DMS79 (cell line): ENCODE measurements at regions not wholly inside any gene's neighbourhood (a gene's known extent, or its start where the extent isn't known, plus 50 kb on each side); places are given as distances from the start of the nearest gene placed in this dataset.
"Not testable (repeated sequence)": the region's sequence is repeated elsewhere in the genome, so short reads cannot be mapped to it uniquely, and the experiment has no call there.

ENCODE experiments used
- DNase-seq: peaks from one replicate; lab custom pipeline; 2025; lab: John Stamatoyannopoulos, UW

DNA sequence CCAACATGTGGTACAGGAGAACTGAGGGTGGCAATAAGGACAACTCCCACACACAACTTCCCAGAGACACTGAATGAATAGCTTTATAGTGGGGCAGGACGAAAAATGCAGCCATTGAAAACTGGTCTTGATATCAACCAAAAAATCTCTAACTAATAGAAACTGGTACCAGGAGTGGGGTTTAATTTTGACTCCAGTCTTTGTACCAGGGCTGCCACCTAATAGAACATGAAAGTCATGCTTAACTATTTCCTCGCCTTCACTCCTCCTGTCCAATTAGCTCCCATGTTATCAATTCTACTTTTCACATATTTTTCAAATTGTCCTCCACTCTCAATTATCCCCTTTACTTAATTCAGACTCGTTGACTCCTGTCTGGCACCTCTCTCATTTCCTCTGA, 192.0 kb upstream of the ERCC4 start:
- no peak for DNase-seq

DNA sequence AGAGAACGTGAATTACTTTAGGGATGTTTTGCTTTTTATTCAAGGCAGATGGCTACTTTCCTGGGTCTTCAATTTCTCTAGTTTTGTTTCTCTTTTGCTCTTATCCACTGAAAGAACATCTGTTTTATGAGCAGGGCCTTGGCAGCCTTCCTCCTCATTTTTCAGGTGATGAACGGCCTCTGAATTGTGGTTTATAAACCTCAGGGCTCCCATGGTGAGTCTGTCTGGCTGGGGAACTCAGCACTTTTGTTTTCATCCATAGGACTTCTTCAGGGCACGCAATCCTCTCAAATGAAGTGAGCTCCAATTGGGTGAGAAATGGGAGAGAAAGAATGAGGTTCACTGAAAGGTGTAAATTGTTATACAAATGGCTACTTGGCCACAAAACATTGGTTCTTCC, 186.4 kb upstream of the ERCC4 start:
- DNase-seq, result no peak

DNA sequence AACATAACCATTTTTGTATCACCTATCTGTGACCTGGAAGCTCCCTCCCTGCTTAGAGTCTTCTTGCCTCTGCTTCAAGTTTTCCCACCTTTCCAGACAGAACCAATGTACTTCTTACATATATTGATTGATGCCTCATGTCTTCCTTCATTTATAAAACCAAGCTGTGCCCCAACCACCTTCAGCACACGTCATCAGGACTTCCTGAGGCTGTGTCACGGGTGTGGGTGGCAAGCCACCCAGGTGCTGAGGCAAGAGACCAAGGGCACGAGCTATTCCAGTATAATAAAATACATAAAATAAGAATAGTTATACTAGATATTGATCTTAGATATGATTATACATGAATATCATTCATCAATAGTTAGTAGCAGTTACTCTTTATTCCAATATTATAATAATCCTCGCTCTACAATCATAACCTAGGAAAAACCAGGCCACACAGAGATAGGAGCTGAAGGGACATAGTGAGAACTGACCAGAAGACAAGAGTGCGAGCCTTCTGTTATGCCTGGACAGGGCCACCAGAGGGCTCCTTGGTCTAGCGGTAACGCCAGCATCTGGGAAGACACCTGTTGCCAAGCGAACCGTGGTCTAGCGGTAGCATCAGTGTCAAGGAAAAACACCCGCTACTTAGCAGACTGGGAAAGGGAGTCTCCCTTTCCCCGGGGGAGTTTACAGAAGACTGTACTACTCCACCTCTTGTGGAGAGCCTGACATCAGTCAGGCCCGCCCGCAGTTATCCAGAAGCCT, 180.2 kb upstream of the ERCC4 start:
- DNase-seq, result not testable (repeated sequence)

DNA sequence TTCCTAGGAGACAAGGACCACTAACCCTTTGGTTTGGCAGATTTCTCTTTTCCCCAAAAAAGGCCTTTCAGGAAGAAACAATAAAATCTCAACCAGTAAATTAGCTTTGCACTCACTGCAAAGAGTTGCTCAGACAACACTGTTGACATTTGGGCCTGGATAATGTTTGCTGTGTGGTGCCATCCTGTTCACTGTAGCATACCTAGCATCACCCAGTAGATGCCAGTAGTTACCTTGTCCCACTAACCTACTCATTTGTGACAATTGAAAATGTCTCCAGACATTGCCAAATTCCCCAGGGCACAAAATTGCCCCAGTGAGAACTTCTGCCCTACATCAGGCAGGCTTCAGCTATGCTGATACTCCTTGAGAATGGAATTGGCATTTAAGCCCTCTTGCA, 177.0 kb upstream of the ERCC4 start:
- DNase-seq, result no peak

DNA sequence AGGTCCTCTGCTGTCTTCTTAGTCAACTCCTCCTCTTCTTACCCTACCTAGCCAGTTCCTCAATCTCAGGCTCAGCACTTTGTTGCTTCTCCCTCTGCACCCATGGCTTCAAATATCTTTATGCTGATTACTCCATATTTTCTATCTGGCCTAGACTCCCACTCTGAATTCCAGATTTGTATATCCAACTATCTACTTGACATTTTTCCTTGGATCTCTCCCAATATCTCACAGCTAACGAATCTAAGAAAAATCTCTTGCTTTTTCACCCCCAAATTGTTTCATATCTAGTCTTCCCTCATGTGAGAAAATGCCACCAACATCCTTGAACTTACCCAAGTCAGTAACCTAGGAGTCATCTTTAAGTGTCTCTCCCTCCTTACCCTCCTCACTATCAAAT, 176.4 kb upstream of the ERCC4 start:
- DNase-seq, result no peak

DNA sequence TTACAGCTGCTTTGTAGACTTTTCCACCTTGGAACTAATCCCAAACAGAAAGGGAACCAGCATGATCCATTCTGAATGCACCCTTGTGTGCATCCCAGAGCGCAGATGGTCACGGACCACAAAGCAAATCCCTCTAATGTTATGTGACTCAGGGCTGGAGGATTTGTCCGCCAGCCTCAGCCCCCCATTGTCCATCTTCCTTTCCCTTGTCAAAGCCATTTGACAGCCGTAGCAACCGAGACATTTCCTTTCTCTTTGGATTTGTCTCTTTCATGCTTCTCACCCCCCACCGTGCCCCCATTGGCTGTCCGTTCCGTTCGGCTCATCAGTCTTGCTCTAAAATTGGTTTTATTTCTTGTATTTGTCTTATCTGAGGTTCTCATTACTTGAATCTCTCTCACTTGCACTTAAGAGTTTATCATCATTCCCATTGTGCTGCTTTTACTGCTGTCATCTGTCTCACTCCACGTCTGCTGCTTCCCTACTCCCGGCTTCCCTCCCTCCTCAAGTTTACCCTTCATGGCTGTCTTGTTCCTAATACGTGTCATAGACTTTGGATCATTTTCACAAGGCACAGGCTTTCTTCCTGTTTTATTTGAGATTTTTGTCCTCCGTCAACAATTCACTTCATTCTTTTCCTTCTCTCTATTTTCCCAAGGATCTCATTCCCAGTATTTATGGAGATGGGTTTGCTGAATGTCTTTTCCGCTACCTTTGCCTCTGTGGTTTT, 163.4 kb upstream of the ERCC4 start:
- DNase-seq, result no peak

DNA sequence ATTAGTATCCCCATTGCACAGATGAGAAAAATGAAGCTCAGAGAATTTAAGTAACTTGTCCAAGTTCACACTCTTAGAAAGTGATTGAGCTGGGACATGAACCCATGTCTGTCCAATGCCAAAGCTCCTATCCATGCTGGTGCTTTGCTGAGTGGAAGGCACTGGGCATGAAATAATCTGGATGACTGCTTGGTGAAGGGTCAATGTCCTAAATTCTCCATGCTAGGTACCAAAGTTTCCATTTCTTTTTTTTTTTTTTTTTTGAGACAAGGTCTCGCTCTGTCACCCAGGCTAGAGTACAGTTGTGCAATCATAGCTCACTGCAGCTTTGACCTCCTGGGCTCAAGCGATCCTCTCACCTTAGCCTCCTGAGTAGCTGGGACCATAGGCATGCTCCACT, 153.6 kb upstream of the ERCC4 start:
- no peak for DNase-seq

DNA sequence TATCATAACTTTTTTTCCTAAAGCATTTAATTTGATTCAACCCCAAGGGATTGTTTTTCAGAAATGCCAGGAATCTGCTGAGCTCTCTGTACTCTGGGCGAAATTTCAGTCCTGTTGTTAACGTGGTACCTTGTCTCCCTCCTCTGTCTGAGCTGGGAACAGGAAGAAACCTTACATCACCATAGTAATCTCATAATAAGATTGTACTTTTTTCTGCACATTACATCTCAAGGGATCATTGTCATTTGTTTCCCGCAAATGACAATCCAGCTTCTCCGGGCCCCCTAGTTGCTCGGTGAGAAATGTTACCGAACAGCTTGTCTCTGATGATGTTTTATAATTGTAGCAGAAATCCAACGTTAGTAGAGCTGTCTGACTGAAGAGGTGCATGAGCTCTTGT, 152.7 kb upstream of the ERCC4 start:
- peak; percentile 9 for DNase-seq

DNA sequence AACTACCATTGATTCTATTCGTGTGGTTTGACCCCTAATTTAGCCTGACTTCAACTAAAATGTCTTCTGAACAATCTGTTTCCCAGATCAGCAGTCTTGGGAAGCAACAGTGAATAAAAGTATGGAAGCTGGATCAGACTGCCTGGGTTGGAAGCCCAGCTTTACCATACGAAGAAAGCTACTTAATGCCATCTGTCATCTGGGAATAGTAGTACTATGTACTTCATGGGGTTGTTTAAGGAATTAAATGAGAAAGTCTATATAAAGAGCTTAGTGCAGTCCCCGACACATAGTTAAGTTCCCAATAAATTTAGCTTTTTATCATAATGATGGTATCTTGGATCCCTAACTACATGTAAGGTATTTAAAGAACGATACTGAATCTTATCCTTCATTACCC, 151.5 kb upstream of the ERCC4 start:
- DNase-seq, result no peak

DNA sequence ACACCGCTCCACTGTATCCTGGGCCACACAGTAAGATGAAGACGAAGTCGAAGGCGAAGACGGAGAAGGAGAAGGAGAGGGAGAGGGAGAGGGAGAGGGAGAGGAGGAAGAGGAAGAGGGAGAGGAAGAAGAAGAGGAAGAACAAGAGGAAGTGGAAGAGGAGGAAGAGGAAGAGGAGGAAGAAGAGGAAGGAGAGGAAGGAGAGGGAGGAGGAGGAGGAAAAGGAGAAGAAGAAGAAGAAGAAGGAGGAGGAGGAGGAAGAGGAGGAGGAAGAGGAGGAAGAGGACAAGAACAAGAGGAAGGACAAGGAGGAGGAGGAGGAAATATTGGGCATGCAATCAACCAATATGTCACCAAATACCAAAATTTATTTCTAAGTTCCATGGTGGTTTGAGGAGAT, 149.5 kb upstream of the ERCC4 start:
- DNase-seq, result no peak

DNA sequence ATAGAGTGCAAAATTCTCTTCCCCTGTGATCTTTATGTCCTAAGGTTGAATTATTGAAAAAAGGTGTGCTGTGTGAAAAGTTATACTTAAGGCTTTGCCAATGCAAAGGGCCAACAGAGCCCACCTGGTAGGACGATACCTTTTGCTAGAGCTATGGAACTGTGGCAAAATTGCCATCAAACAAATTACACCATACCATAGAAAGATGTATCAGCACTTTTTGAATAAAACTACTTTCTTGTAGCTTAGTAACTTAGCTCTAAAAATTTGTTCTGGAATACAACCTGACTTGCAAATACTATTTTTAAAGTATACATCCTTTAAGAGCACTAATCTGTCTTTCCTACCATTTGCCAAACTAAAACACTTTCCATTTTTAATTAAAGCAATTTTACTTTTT, 147.2 kb upstream of the ERCC4 start:
- DNase-seq, result no peak

DNA sequence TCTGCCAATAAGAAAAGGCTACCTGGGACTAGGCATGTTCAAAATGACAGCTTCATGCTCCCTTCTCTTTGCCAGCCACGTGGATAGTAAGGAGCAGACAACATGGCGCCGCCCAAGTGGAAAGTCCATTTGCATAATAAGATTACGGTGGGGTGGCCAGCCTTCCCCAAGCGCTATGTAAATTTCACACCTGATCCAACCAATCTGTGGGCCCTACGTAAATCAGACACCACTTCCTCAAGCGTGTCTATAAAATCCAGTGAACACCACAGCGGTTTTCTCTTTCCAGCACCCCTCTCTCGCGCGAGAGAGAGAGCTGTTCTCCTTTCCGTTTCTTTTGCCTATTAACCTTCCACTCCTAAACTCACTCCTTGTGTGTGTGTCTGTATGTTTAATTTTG, 140.3 kb upstream of the ERCC4 start:
- DNase-seq, result no peak

DNA sequence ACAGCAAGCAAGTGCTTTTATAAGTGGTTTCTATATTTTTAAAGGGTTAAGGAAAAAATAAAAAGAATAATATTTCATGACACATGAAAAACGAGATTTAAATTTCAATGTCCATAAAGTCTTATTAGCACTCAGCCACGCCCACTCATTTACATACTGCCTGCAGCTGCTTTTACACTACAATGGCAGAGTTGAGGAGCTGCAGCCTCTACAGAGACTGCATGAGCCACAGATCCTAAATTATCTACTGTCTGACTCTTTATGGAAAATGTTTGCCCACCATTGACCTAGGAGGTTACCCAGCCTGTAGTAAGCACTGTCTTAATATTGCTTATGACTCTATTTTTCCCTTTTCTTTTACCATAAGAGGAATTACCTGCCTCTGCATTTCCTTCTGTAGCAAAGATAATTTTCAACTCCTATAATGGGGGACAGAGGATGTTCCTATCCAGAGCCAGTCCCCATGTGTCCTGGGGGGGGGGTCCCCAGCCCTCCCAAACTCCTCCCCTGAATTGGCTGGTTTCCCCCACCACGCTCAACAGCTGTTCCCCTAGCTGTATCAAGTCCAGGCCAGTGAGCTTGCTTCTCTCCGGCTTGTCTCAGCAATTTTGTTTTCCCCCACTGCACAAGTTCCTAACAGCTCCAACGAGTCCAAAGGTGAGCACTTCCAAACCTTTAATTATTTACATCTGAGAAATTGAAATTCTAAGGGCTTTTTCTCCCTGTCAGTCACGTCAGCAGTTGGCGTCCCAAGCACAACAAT, 139.4 kb upstream of the ERCC4 start:
- DNase-seq, result no peak

DNA sequence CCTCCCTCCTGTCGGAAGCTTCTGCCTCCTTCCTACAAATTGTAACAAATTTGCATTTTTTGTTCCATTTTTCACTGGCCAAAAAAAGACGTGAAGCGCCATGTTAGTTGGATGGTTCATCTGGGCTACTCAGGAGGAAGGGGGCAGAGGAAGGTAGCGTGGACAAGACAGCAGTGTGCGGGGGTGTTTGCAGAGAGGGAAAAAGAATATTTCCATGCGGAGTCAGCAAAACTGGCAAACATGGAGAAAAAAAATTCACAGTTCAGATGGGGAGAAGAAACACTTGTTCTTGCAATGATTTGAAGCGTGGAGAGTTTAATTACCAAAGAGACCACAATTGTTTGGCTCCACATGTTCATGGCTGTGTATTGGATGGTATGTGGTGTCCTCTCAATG, 138.8 kb upstream of the ERCC4 start:
- DNase-seq, result no peak

DNA sequence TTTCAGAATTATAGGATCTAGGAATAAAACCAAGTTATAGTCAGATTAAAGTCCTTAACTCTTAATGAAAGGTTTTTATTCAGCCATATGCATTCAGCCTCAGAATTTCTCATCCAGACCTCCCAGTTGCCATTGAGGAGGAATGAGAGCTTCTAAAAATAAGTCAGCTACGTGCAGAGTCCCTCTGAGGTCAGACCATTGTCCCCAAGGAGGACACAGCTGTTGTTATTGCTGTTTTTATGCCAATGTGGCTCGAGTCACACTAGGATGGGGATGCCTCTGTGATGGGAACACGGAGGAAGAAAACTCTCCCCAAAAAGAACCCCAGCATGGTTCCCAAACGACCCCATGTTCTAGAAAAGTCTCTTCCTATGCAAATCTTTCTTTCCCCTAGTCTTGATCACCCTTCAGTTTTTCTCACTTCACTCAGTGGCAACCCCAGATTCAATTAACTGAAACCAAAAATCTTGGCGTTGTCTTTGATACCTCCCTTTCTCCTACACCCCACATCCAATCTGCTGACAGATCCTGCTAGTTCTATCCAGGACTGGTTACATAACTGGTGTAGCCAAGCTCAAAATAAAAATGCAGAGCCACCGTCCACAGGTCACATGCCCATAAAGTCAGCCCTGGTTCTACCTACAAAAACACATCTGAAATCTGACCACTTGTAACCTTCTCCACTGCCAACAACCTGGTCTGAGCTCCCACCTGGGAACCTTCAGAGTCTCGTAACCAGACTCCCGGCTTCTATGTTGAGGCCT, 138.2 kb upstream of the ERCC4 start:
- DNase-seq, result no peak

DNA sequence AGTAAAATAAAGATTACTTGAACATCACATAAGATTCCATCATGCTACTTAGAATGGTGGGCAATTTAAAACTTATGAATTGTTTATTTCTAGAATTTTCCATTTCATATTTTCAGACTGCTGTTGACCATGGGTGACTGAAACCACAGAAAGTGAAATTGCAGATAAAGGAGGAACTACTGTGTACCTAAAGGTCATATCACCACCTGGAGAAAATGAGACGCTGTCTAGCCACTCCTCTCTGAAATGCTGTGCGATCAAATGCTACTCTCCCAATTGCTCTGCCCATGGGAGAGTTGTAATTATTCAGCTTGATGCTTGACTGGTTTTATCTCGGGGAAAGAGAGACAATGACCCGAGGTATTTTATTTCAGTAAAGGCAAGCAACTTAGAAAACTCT, 128.9 kb upstream of the ERCC4 start:
- no peak for DNase-seq

DNA sequence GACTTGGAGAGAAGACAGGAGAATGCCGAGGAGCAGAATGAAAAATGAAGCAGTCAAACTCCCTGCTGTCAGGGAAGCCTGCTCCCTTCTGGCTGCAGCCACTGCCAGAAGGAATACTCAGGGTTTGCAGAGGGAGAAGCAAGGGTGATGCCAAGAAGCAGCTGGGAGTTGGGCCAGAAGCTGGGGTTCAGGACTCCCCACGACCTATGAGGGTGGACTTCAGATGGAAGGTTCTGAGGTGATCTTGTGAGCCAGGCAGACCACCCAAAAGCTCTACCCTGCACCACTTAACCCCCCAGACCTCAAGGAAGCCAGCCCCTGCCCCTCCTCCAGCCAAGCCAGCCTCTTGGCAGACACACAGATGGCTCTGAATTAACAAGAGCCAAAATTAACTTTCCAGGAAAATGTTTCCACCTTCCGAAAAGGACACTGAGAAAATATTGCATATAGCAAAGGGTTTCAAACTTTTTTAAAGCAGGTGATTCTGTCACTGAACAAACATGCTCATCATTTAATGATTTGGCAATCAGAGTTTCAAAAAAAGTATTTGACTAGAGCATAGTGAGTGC, 126.0 kb upstream of the ERCC4 start:
- no peak for DNase-seq

DNA sequence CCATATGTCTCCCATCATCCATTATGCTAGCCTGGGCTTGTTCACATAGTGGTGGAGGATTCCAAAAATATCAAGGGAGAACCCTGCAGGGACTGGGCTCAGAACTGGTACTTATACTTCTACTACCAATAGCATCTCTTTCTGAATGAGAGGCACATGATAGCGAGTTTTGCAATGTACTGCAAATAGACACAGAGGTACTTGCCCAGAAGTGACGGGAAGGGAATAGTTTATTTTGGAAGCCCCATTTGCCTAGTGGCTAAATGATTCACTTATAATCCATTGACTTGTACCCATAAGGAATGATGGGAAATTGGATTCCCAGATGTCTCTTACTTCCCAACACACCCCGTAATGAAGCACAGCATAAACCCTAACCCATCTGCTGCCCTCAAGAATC, 124.8 kb upstream of the ERCC4 start:
- DNase-seq, result no peak

DNA sequence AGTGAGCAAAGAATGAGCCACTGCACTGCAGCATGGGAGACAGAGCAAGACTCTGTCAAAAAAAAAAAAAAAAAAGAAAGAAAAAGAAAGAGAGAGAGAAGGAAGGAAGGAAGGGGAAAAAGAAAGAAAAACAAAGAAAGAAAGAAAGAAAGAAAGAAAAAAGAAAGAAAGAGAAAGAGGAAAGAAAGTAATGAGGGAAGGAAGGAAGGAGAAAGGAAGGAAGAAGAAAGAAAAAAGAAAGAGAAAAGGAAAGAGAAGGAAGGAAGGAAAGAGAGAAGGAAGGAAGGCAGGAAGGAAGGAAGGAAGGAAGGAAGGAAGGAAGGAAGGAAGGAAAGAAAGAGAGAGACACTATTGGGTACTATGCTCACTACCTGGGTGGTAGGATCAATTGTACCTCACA, 122.2 kb upstream of the ERCC4 start:
- DNase-seq, result no peak

DNA sequence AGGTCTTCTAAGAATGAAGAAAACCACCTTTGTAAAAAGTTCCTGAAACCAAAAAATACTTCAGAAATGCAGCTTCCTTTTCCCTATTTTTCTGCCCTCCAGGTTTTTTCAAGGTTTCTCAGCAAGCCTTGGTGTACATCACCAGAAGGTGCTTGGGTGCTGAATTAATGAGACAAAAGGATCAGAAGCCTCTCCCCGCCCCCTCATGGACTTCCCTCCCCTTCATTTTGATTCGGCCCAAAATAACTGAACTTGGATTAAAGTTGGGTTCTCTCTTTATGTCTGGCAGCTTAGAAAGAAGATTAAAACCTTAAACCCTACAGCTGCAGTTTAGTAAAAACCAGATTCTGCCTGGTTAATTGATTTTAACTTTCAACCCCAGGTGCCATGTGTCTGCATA, 121.7 kb upstream of the ERCC4 start:
- no peak for DNase-seq

DNA sequence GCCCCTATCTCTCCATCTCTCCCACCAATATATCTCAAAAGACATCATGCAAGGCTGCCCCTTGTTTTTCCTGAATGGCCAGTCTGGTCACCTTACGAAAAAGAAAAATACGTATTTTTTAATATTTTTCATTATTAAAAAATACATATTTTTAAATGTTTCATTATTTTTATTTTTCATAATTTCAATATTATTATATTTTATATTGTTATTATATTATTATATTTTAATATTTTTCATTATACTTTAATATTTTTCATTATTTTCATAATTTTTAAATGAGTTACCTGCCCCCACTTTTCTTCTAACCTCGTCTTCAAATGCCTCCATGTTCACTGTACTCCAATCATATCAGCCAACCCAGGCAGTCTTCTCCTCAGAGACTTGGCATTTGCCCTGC, 116.0 kb upstream of the ERCC4 start:
- DNase-seq, result no peak

DNA sequence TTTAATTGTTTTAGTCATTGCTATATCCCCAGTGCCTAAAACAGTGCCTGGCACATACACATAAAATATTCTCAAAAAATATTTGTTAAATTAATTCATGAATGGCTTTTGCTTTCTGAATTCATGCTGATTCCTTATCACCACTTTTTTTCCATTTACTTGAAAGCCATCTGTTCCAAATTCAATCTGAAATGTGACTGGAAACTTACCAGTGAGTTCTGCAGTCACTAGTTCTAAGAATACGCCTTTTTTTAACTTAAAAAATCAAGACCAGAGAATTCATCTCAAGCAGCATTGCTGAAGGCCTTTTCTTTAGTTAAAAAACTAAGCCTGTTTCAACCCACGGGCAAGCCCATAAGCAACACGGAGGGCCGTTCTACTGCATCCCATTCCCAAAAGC, 114.0 kb upstream of the ERCC4 start:
- no peak for DNase-seq
